ENCODE measurements at regions not wholly inside any gene's neighbourhood (a gene's known extent, or its start where the extent isn't known, plus 50 kb on each side); places are given as distances from the start of the nearest gene placed in this dataset.

DNA sequence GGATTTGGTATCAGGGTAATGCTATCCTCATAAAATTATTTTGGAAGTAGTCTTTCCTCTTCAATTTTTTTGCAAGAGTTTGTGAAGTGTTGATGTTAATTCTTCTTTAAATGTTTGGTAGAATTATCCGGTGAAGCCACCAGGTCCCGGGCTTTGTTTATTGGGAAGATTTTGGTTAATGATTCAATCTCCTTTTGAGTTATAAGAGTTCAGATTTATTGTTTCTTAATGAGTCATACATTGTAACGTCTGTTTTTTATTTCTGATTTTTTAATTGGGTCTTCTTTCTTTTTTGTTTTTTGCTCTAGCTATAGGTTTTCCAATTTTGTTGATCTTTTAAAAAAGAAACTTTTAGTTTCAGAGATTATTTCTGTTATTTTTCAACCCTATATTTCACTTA lies 412.3 kb downstream of the PDGFC start:
- TF ChIP-seq EP300 (IDR thresholded peaks at IDR 0.05): no peak
- TF ChIP-seq POLR2A (IDR thresholded peaks at IDR 0.05): no peak
- TF ChIP-seq, protein P1, sequence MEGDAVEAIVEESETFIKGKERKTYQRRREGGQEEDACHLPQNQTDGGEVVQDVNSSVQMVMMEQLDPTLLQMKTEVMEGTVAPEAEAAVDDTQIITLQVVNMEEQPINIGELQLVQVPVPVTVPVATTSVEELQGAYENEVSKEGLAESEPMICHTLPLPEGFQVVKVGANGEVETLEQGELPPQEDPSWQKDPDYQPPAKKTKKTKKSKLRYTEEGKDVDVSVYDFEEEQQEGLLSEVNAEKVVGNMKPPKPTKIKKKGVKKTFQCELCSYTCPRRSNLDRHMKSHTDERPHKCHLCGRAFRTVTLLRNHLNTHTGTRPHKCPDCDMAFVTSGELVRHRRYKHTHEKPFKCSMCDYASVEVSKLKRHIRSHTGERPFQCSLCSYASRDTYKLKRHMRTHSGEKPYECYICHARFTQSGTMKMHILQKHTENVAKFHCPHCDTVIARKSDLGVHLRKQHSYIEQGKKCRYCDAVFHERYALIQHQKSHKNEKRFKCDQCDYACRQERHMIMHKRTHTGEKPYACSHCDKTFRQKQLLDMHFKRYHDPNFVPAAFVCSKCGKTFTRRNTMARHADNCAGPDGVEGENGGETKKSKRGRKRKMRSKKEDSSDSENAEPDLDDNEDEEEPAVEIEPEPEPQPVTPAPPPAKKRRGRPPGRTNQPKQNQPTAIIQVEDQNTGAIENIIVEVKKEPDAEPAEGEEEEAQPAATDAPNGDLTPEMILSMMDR (IDR thresholded peaks at IDR 0.05): no peak
- Histone ChIP-seq H3K9me3 (no peaks in the 10 kb centered on the region), H3K4me1 (no peaks in the 10 kb centered on the region), H3K4me3 (no peak overlapping the region), H3K27ac (no peak overlapping the region), H3K27me3 (no peaks in the 10 kb centered on the region), H3K36me3 (no peaks in the 10 kb centered on the region)
- WGBS, 2 donors: 68 to 69% methylated on average over 3 of the region's 3 CpGs
- DNase-seq (ENCODE audit: low spot score in 2 of 2): no peak

DNA sequence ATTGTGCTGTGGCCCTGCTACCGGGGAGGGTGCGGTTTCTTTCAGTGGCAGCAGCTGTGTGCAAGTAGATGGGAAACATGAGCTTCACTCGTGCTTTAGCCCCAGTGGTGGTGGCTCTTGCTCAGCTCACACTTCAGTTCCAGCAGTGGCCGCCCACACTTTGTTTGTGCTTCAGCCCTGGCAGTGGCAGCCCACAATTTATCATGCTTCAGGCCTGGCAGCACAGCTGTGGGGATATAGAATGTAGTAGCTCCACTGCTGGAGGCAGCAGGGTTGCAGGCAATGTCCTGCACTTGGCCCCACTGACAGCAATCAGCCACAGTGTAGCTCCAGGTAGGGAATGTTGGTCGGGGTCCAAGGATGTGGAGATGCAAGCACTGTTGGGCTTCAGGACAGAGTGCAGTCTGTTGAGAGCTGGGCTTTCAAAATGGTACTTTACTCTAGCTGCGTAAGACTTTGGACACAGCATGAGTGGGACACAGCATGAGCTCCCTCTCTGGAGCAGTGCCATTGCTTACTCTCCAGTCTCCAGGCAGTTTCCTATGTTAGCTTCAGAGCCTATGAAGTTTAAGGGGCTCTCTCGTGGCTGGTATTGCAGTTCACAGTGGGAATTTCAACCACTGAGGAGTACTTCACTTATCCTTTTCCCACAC lies 413.1 kb downstream of the PDGFC start:
- DNase-seq (ENCODE audit: low spot score in 2 of 2): no peak
- Histone ChIP-seq H3K36me3 (no peaks in the 10 kb centered on the region), H3K9me3 (no peaks in the 10 kb centered on the region), H3K4me3 (no peak overlapping the region), H3K4me1 (no peaks in the 10 kb centered on the region), H3K27me3 (no peaks in the 10 kb centered on the region), H3K27ac (no peak overlapping the region)
- WGBS, 2 donors: 69 to 75% methylated on average over 7 of the region's 7 CpGs
- TF ChIP-seq, protein P1 (IDR thresholded peaks at IDR 0.05): no peak

DNA sequence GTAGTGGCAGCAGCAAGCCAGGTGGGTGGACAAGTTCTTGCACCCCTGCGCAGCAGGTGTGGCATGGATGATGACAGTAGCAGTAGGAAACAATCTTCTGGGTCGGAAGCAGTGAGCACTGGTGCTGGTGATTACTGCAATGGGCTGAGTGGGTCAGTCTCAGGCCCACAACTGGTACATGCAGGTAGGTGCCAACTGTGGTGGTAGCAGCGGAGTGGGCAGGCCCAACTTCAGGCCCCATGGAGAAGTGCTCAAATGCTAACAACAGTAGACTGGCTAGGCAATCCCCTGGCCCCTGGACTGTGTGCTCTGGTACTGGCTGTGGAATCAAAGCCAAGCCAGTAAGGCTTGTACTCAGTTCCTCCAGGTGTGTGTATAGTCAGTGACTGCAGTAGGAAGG lies 413.7 kb downstream of the PDGFC start:
- Histone ChIP-seq H3K9me3 (no peaks in the 10 kb centered on the region), H3K4me1 (no peaks in the 10 kb centered on the region), H3K27ac (no peak overlapping the region), H3K36me3 (no peaks in the 10 kb centered on the region), H3K27me3 (no peaks in the 10 kb centered on the region), H3K4me3 (no peak overlapping the region)
- DNase-seq (ENCODE audit: low spot score in 2 of 2): no peak
- WGBS, 2 donors: 94 to 100% methylated on average over 3 of the region's 3 CpGs
- no peak for TF ChIP-seq EP300 (IDR thresholded peaks at IDR 0.05)
- TF ChIP-seq, protein P1 (IDR thresholded peaks at IDR 0.05): no peak
- TF ChIP-seq POLR2A (IDR thresholded peaks at IDR 0.05): no peak

DNA sequence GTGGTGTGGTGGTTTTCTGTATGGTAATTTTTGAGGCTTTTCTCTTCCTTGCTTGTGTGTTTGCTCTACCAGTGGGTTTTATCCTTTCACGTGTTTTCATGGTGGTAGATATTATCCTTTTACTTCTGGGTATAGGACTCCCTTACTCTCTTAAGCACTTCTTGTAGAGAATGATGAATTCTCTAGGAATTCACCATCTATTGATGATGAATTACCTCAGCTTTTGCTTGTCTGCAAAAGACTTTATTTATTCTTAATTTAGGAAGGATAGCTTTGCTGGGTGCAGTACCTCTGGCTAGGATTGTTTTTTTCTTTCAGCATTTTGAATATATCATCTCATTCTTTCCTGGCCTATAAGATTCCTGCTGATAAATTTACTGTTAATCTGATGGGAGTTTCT lies 415.3 kb downstream of the PDGFC start:
- Histone ChIP-seq H3K9me3 (no peaks in the 10 kb centered on the region), H3K27ac (no peak overlapping the region), H3K4me3 (no peak overlapping the region), H3K36me3 (no peaks in the 10 kb centered on the region), H3K27me3 (no peaks in the 10 kb centered on the region), H3K4me1 (no peaks in the 10 kb centered on the region)
- DNase-seq (ENCODE audit: low spot score in 2 of 2): no peak
- 86 to 89% methylated on average over 1 of the region's 1 CpG for WGBS, 2 donors
- TF ChIP-seq EP300 (IDR thresholded peaks at IDR 0.05) (no peak), POLR2A (IDR thresholded peaks at IDR 0.05) (no peak)
- TF ChIP-seq, protein P1 (IDR thresholded peaks at IDR 0.05): no peak

DNA sequence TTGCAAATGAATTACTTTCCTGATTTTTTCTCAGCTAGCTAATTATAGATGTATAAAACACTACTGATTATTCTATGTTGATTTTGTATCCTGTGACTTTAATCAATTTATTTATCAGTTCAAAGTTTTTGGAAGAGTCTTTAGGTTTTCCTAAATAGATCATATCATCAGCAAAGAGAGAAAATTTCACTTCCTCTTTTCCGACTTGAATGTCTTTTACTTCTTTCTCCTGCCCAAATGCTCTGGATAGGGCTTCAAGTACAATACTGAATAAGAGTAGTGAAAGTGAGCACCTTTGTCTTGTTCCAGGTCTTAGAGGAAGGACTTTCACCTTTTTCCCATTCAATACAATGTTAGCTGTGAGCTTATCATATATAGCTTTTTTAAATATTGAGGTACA lies 417.9 kb downstream of the PDGFC start:
- Histone ChIP-seq H3K9me3 (no peaks in the 10 kb centered on the region), H3K4me1 (no peaks in the 10 kb centered on the region), H3K27me3 (no peaks in the 10 kb centered on the region), H3K36me3 (no peaks in the 10 kb centered on the region), H3K27ac (no peak overlapping the region), H3K4me3 (no peak overlapping the region)
- 69 to 74% methylated on average over 1 of the region's 1 CpG for WGBS, 2 donors
- no peak for DNase-seq (ENCODE audit: low spot score in 2 of 2)
- no peak for TF ChIP-seq POLR2A (IDR thresholded peaks at IDR 0.05)
- no peak for TF ChIP-seq EP300 (IDR thresholded peaks at IDR 0.05)
- TF ChIP-seq, protein P1 (IDR thresholded peaks at IDR 0.05): no peak
